Hepatocyte (in vitro differentiated cells): ENCODE measurements at regions not wholly inside any gene's neighbourhood (a gene's known extent, or its start where the extent isn't known, plus 50 kb on each side); places are given as distances from the start of the nearest gene placed in this dataset.

Experiments
- DNase-seq: peaks from one replicate; pipeline ENCODE4 v3.0.0-alpha.2; 2016; ENCODE audit warnings: low spot score
- H2AFZ ChIP-seq: fragments of 200-600 bp; sonication (generic); 2 replicates; pipeline ENCODE4 v1.6.0; 2016; ENCODE audit warnings: antibody characterized with exemption, mild to moderate bottlenecking
- H3K27ac ChIP-seq: fragments of 200-600 bp; sonication (generic); 2 replicates; pipeline ENCODE4 v1.5.1; 2016; ENCODE audit warnings: mild to moderate bottlenecking
- H3K27me3 ChIP-seq: fragments of 200-600 bp; sonication (generic); 2 replicates; pipeline ENCODE4 v1.6.1; 2016
- H3K36me3 ChIP-seq: fragments of 200-600 bp; sonication (generic); replicated peaks from 2 replicates; pipeline ENCODE4 v1.5.1; 2016; ENCODE audit warnings: low read depth; ENCODE audit not compliant: insufficient read depth
- H3K4me1 ChIP-seq: fragments of 200-600 bp; sonication (generic); 2 replicates; pipeline ENCODE4 v1.5.1; 2016; ENCODE audit warnings: mild to moderate bottlenecking, moderate library complexity; ENCODE audit not compliant: insufficient read depth
- H3K4me2 ChIP-seq: fragments of 200-600 bp; sonication (generic); 2 replicates; pipeline ENCODE4 v1.6.0; 2016
- H3K4me3 ChIP-seq: fragments of 200-600 bp; sonication (generic); 2 replicates; pipeline ENCODE4 v1.5.1; 2016; ENCODE audit warnings: mild to moderate bottlenecking
- H3K79me2 ChIP-seq: fragments of 200-600 bp; sonication (generic); 2 replicates; pipeline ENCODE4 v1.6.0; 2017; ENCODE audit warnings: mild to moderate bottlenecking
- H3K9me2 ChIP-seq: fragments of 200-600 bp; sonication (generic); replicated peaks from 2 replicates; pipeline ENCODE4 v1.6.0; 2017; ENCODE audit warnings: mild to moderate bottlenecking; ENCODE audit not compliant: insufficient read depth
- H3K9me3 ChIP-seq: fragments of 200-600 bp; sonication (generic); 2 replicates; pipeline ENCODE4 v1.5.1; 2016; ENCODE audit warnings: low read depth, mild to moderate bottlenecking
- H4K20me1 ChIP-seq: fragments of 200-600 bp; sonication (generic); 2 replicates; pipeline ENCODE4 v1.6.0; 2016; ENCODE audit warnings: mild to moderate bottlenecking; ENCODE audit not compliant: insufficient read depth, poor library complexity, severe bottlenecking
- CTCF ChIP-seq: fragments of 200-600 bp; sonication (generic); IDR thresholded peaks from 2 replicates; pipeline ENCODE4 v1.5.1; 2016; ENCODE audit warnings: antibody characterized with exemption, mild to moderate bottlenecking; ENCODE audit not compliant: poor library complexity
- EZH2 ChIP-seq: fragments of 200-600 bp; sonication (generic); IDR thresholded peaks from 2 replicates; pipeline ENCODE4 v1.6.1; 2016; ENCODE audit warnings: antibody characterized with exemption, mild to moderate bottlenecking, borderline replicate concordance
- EZH2phosphoT487 ChIP-seq: fragments of 200-600 bp; sonication (generic); IDR thresholded peaks from one replicate; pipeline ENCODE4 v1.6.1; 2018; ENCODE audit warnings: antibody characterized with exemption, mild to moderate bottlenecking, low read depth, moderate library complexity; ENCODE audit not compliant: unreplicated experiment, severe bottlenecking
- WGBS: methylation state at CpG from one replicate; pipeline ENCODE4 v1.1.6; 2016; ENCODE audit warnings: low lambda C conversion rate; ENCODE audit errors: missing lambda C conversion rate; 5-methylcytosine and 5-hydroxymethylcytosine counted together

DNA sequence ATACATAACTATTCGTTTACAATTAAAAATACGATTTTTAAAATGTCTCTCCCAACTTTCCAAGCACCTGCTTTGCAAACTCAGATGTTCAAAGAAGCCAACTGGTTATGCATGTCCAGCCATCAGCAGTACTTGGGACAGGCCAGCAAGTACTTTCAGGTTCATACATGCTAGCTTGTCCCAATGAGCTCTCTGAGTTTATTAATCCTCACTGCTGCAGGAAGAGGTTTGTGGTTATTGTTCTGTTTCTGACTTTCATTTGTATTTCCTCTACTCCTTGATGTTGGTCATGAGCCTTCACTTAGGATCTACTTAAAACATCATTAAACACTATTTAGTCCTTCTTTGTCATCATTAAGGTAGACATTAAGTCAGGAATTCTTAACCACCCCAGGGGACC is 374.1 kb downstream of the LRATD1 start:
- no peak overlapping the region for H3K4me2 ChIP-seq
- H3K9me2 ChIP-seq = no peaks in the 10 kb centered on the region
- TF ChIP-seq EZH2phosphoT487 = no peak
- TF ChIP-seq EZH2 = no peak
- TF ChIP-seq CTCF = no peak
- H3K36me3 ChIP-seq = no peaks in the 10 kb centered on the region
- 65% methylated on average over 2 of the region's 2 CpGs for WGBS
- H2AFZ ChIP-seq = no peak overlapping the region
- H3K9me3 ChIP-seq = no peaks in the 10 kb centered on the region
- H3K27me3 ChIP-seq = no peaks in the 10 kb centered on the region
- no peak overlapping the region for H3K4me3 ChIP-seq
- no peaks in the 10 kb centered on the region for H3K79me2 ChIP-seq
- H3K4me1 ChIP-seq = no peaks in the 10 kb centered on the region
- no peaks in the 10 kb centered on the region for H4K20me1 ChIP-seq
- H3K27ac ChIP-seq = no peak overlapping the region
- no peak for DNase-seq

DNA sequence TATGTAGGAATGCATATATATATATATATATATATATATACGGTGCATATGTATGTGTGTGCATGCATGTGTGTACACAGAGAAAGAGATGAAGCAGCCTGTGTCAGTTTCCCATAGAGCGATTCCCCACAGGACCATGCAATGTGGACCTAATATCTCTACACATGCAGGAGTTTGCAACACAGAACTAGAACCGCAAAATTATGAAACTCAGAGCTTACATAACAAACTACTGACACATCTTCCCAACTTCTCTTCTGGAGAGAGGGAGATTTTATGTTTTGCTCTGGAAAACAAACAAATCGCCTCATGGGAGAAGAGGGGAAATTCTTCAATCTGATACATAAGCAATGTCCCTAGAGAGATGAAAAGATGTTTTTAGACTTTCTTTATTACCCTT is 377.2 kb downstream of the LRATD1 start:
- no peak overlapping the region for H3K4me2 ChIP-seq
- H3K9me2 ChIP-seq = no peaks in the 10 kb centered on the region
- H3K4me3 ChIP-seq = no peak overlapping the region
- TF ChIP-seq EZH2 = no peak
- TF ChIP-seq CTCF = no peak
- TF ChIP-seq EZH2phosphoT487 = no peak
- H3K36me3 ChIP-seq = no peaks in the 10 kb centered on the region
- no peak for DNase-seq
- H2AFZ ChIP-seq = no peak overlapping the region
- H3K27ac ChIP-seq = no peak overlapping the region
- H3K27me3 ChIP-seq = no peaks in the 10 kb centered on the region
- H3K9me3 ChIP-seq = no peaks in the 10 kb centered on the region
- H4K20me1 ChIP-seq = no peaks in the 10 kb centered on the region
- H3K79me2 ChIP-seq = no peaks in the 10 kb centered on the region
- WGBS = 95% methylated on average over 4 of the region's 4 CpGs
- no peaks in the 10 kb centered on the region for H3K4me1 ChIP-seq

- no peak for DNase-seq
- no peak overlapping the region for H2AFZ ChIP-seq
- no peaks in the 10 kb centered on the region for H3K79me2 ChIP-seq
- no peaks in the 10 kb centered on the region for H3K27me3 ChIP-seq
- H3K9me2 ChIP-seq = no peaks in the 10 kb centered on the region
- TF ChIP-seq EZH2 (no peak), CTCF (no peak), EZH2phosphoT487 (no peak)
- no peak overlapping the region for H3K27ac ChIP-seq
- H3K4me1 ChIP-seq = no peaks in the 10 kb centered on the region
- H4K20me1 ChIP-seq = no peaks in the 10 kb centered on the region
- no peaks in the 10 kb centered on the region for H3K36me3 ChIP-seq
- WGBS = 79% methylated on average over 1 of the region's 1 CpG
- H3K9me3 ChIP-seq = no peaks in the 10 kb centered on the region
- H3K4me3 ChIP-seq = no peak overlapping the region
- no peak overlapping the region for H3K4me2 ChIP-seq
Measured at GRCh38 chr2:15010346-15010745, 377.8 kb downstream of the LRATD1 start.

- Histone ChIP-seq H3K9me3 (no peaks in the 10 kb centered on the region), H3K79me2 (no peaks in the 10 kb centered on the region), H2AFZ (no peak overlapping the region), H3K4me1 (no peaks in the 10 kb centered on the region), H3K36me3 (no peaks in the 10 kb centered on the region), H3K9me2 (no peaks in the 10 kb centered on the region), H3K27ac (no peak overlapping the region), H4K20me1 (no peaks in the 10 kb centered on the region), H3K4me3 (no peak overlapping the region), H3K4me2 (no peak overlapping the region), H3K27me3 (no peaks in the 10 kb centered on the region)
- 55% methylated on average over 1 of the region's 1 CpG for WGBS
- no peak for DNase-seq
- TF ChIP-seq CTCF (no peak), EZH2 (no peak), EZH2phosphoT487 (no peak)
Measured at GRCh38 chr2:15018814-15019213, 386.3 kb downstream of the LRATD1 start.
